ENCODE measurements at regions not wholly inside any gene's neighbourhood (a gene's known extent, or its start where the extent isn't known, plus 50 kb on each side); places are given as distances from the start of the nearest gene placed in this dataset.

DNA sequence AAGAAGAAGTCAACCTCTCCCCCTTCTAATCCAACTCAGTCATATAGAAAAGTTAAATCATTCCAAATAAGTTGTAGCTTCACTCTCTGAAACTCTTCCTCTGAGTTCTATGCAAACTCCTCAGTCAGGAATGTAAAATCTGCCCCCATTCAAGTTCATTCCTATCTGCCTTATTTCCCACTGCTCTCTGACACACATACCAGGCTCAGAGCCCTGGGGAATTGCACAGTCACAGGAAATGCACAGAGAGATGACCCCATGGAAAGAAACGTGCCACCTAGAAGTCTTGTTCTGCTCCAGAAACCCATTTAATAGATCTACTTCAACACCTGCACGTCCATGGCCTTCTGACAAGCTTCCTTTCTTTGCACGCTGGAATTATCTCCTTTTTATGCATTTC, 236.0 kb upstream of the VCX3A start:
- Histone ChIP-seq H3K4me3 (no peak overlapping the region), H3K27me3 (no peaks in the 10 kb centered on the region), H3K4me1 (no peaks in the 10 kb centered on the region), H3K27ac (no peak overlapping the region), H3K9me3 (no peaks in the 10 kb centered on the region), H3K36me3 (ENCODE audit: low read depth, missing control alignments) (no peaks in the 10 kb centered on the region)
- WGBS, 2 donors: 67 to 88% methylated on average over 3 of the region's 3 CpGs
- DNase-seq: no peak
- TF ChIP-seq CTCF (IDR thresholded peaks at IDR 0.05) (no peak), POLR2A (IDR thresholded peaks at IDR 0.05) (no peak)
- intact Hi-C loops (cut with DNase I; ENCODE audit: low total_unique reads): no loop called here

GRCh38 chrX:6768881-6769280, 234.0 kb upstream of the VCX3A start:
- Histone ChIP-seq H3K27me3 (no peaks in the 10 kb centered on the region), H3K4me1 (no peaks in the 10 kb centered on the region), H3K4me3 (no peak overlapping the region), H3K36me3 (ENCODE audit: low read depth, missing control alignments) (no peaks in the 10 kb centered on the region), H3K27ac (no peak overlapping the region), H3K9me3 (no peaks in the 10 kb centered on the region)
- intact Hi-C loops (cut with DNase I; ENCODE audit: low total_unique reads): no loop called here
- 51 to 63% methylated on average over 7 of the region's 7 CpGs for WGBS, 2 donors
- DNase-seq: no peak
- TF ChIP-seq CTCF (IDR thresholded peaks at IDR 0.05) (no peak), POLR2A (IDR thresholded peaks at IDR 0.05) (no peak)

DNA sequence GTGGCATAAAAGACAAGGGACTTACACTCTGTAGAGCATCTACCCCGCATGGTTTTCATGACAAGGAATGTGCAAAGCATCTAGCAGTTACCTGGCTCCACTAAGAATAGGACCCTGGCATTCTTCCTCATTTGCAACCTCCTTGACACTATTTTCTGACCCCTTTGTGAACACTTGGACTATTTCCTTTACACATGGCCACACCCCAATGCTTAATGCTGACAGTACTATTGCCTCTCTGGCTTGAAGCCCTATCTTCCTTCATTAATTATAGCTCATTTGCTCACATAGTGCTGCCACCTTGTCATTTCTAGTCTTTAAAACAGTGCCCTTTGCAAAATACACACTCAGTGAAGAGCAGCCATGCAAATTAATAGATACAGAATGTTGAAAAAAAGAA, 226.3 kb upstream of the VCX3A start:
- H3K36me3 ChIP-seq (ENCODE audit: low read depth, missing control alignments): no peaks in the 10 kb centered on the region
- H3K27ac ChIP-seq: no peak overlapping the region
- intact Hi-C loops (cut with DNase I; ENCODE audit: low total_unique reads): no loop called here
- WGBS, 2 donors: 86 to 87% methylated on average over 1 of the region's 1 CpG
- TF ChIP-seq POLR2A (IDR thresholded peaks at IDR 0.05) (no peak), CTCF (IDR thresholded peaks at IDR 0.05) (no peak)
- no peak overlapping the region for H3K4me3 ChIP-seq
- DNase-seq: no peak
- H3K27me3 ChIP-seq: no peaks in the 10 kb centered on the region
- H3K4me1 ChIP-seq: no peaks in the 10 kb centered on the region
- no peaks in the 10 kb centered on the region for H3K9me3 ChIP-seq

DNA sequence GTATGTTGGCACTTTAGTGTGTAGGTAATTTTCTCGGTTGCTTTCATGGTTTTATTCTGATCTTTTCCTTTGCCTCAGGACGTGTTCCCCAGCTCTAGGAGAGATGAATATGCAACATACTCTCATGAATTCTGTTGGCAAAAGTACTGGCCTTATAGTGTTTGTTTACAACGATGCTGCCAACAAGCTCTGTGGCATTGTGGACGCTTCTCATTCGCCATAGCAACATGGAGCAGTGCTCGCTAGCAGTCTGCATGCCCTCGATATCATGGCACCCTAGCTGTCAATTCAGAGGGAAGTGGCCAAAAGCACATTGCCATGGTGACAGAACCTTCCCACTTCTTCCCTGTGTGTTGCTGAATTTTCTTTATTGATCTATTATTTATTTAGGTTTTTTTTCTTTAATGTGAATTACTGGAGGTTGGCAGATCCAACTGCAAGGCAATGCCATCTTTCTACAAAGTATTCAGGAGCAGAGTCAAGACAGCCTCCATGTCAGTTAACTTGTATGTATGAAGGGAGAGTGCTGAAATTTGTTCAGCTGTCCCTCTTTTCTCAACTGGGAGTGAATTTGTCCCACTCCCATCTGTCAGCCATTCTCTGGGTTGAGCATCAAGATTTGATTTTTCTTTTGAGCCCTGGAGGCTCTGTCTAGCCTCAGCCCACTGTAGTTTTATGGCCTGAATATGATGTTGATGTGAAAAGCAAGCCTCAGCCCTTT, 224.9 kb upstream of the VCX3A start:
- H3K4me1 ChIP-seq: no peaks in the 10 kb centered on the region
- intact Hi-C loops (cut with DNase I; ENCODE audit: low total_unique reads): no loop called here
- no peaks in the 10 kb centered on the region for H3K36me3 ChIP-seq (ENCODE audit: low read depth, missing control alignments)
- no peak overlapping the region for H3K27ac ChIP-seq
- no peak for DNase-seq
- TF ChIP-seq CTCF (IDR thresholded peaks at IDR 0.05): no peak
- no peak for TF ChIP-seq POLR2A (IDR thresholded peaks at IDR 0.05)
- H3K27me3 ChIP-seq: no peaks in the 10 kb centered on the region
- no peaks in the 10 kb centered on the region for H3K9me3 ChIP-seq
- H3K4me3 ChIP-seq: no peak overlapping the region
- 94 to 95% methylated on average over 6 to 7 of the region's 7 CpGs for WGBS, 2 donors

DNA sequence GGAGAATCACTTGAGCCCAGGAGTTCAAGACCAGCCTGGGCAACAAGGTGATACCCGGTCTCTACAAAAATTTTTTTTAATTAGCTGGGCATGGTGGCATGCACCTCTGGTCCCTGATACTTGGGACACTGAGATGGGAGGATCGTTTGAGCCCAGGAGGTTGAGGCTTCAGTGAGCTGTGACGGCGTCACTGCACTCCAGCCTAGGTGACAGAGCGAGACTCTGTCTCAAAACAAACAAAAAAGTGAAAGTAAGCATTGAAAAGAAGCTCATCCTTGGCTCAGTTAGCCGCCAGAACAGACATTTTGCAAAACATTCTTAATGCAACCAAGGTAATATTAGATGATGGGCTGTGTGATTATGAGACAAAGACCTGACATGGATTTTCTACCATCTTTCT, 223.3 kb upstream of the VCX3A start:
- 90 to 91% methylated on average over 6 of the region's 6 CpGs for WGBS, 2 donors
- H3K4me3 ChIP-seq: no peak overlapping the region
- DNase-seq: no peak
- no peak for TF ChIP-seq POLR2A (IDR thresholded peaks at IDR 0.05)
- no peak overlapping the region for H3K27ac ChIP-seq
- H3K36me3 ChIP-seq (ENCODE audit: low read depth, missing control alignments): no peaks in the 10 kb centered on the region
- no peaks in the 10 kb centered on the region for H3K4me1 ChIP-seq
- no peaks in the 10 kb centered on the region for H3K27me3 ChIP-seq
- intact Hi-C loops (cut with DNase I; ENCODE audit: low total_unique reads): no loop called here
- H3K9me3 ChIP-seq: no peaks in the 10 kb centered on the region

Measured in testis (tissue), 2 donors.